VCaP (cell line): ENCODE measurements at regions not wholly inside any gene's neighbourhood (a gene's known extent, or its start where the extent isn't known, plus 50 kb on each side); places are given as distances from the start of the nearest gene placed in this dataset.

Source experiments
- H3K27ac ChIP-seq: fragments of 450-650 bp; 2 replicates; pipeline ENCODE4 v1.5.1; 2017
- TF ChIP-seq, protein P1 (sequence below): fragments of 450-650 bp; conservative IDR thresholded peaks from 2 replicates; pipeline ENCODE4 v1.5.1; 2017; ENCODE audit warnings: mild to moderate bottlenecking, moderate library complexity

DNA sequence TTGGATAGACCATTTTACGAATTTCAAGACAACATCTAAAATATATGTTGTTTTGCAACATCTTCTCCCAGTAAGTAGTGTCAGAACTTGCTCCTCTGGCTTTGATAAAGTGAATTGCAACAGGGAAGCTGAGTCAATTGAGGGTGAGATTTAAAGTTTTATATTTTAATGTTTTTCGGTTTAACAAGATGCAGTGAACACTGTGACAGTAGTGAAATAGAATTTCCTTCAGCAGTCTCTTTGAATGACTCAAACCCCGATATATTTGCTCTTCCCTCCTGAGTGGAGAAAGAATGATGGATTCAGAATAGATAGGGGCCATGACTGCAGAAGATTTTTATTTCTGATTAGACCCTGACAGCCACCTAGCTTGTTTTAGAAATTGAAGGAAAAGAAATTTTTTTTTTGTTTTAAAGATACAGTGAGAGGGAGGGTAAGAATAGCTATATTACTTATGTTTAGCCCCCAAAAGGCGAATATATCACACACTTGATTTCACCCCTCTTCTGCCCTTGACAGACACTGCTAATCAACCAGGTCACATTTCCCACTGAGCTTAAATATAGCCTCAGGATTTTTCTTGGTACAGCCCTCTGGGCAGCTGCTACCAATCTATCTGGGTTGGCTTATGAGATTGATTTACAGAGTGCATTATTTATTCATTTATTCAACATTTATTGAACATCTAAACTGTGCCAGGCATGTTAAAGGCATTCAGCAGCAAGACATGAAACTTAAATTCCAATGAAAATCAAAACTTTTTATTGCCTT, 183.3 kb upstream of the ADAMTS9 start:
- H3K27ac ChIP-seq, result no peak overlapping the region
- TF ChIP-seq, protein P1, sequence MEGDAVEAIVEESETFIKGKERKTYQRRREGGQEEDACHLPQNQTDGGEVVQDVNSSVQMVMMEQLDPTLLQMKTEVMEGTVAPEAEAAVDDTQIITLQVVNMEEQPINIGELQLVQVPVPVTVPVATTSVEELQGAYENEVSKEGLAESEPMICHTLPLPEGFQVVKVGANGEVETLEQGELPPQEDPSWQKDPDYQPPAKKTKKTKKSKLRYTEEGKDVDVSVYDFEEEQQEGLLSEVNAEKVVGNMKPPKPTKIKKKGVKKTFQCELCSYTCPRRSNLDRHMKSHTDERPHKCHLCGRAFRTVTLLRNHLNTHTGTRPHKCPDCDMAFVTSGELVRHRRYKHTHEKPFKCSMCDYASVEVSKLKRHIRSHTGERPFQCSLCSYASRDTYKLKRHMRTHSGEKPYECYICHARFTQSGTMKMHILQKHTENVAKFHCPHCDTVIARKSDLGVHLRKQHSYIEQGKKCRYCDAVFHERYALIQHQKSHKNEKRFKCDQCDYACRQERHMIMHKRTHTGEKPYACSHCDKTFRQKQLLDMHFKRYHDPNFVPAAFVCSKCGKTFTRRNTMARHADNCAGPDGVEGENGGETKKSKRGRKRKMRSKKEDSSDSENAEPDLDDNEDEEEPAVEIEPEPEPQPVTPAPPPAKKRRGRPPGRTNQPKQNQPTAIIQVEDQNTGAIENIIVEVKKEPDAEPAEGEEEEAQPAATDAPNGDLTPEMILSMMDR, result no peak

- TF ChIP-seq, protein P1, result no peak
- H3K27ac ChIP-seq, result no peak overlapping the region
Measured at GRCh38 chr3:64867224-64867623, 179.4 kb upstream of the ADAMTS9 start.

DNA sequence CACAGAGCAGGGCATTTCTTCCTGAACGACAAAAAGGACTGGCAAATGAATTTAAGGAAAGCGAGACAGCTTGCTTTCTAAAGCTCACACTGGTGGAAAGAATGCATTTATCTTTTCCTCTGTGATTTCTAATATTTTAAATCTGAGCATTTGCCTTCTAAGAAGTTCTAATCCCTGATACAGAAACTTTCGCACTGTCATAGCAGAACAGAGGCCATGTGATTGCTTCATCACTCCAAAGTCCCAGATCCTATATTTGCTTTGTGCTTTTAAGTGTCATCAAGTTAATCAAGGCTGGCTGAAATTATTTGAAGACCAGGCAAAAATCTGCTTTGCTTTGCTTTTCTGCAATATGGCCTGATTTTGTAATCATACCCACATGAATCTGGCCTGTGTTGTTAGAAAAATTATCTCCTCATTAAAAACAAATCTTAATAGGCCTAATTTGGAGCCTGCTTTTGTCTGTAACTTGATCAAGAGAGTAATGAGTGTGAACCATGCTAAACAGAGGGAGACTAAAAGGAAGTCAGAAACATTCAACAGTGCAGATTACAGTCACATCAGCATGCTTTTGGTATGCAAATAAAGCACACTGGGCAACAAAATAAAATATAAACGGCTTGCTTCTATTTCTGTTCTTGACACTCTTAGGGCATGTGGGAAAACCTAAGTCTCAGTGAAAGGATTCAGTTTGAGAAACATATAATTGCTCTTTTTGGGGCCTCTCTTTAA, 178.2 kb upstream of the ADAMTS9 start:
- TF ChIP-seq, protein P1, result no peak
- H3K27ac ChIP-seq, result no peak overlapping the region

DNA sequence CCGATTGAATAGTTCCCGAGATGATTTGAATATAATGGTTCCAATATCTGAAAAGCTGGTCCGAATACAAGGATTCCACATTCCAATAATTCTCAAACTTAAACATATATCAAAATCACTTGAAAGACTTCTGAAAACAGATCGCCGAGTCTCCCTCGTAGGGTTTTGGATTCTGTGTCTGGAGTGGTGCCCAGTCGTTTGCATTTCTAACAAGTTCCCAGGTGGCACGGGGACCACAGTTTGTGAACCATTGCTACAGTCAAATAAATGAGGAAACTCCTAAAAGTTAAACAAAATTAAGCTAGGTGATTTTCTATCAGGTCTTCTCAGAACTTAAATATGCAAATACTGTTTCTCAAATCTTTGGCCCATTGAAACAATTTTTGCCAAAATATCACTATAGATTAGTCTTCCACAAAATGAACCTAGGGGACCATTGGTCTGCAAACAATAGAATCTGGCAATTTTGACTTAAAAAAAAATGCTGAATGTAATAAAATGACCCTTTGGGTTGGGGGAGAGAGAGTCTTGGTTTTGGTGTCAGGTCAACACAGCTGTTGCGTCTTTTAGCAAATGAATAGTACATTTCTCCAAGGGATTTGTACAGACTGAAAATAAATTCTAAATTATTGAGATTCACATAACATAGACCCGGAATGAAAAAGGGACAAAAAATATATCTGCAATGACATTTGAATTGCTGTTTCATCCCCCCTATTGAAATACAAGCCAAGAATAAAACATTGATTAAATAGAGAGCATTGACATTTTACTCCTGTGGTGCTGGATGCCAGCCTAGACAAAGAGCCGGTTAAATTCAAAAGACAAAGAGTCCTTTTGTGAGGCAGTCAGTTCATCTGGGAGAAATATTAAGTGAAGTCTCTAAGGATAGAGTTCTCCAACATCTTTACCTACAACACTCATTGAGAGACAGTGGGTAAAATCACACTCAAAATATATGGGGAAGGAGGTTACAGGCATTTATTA, 175.7 kb upstream of the ADAMTS9 start:
- no peak overlapping the region for H3K27ac ChIP-seq

GRCh38 chr3:64861684-64862083, 173.9 kb upstream of the ADAMTS9 start:
- TF ChIP-seq, protein P1, result no peak
- H3K27ac ChIP-seq, result no peak overlapping the region

More for the DNA sequence above, 175.7 kb upstream of the ADAMTS9 start:
- TF ChIP-seq, protein P1, result no peak

DNA sequence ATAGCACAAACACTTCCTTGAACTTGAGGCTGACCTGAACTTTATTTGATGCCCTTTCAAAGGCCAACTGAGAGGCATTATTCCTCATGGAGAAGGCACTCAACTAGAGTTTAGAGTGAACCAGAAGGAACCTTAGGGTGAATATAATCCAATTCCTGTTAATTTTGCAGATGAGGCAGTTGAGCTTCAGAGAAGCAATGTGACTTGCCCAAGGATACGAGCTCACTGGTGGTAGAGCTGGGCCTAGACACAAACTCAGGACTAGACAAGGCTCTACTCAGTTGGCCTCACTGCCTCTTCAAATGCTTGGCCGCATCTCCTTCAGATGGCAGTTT, 172.7 kb upstream of the ADAMTS9 start:
- no peak overlapping the region for H3K27ac ChIP-seq

More for the DNA sequence above, 172.7 kb upstream of the ADAMTS9 start:
- TF ChIP-seq, protein P1, result no peak
